Stimulated activated naive B cell treated with anti-CD40 and anti-IgM and Interleukin-4, amounts not matched to agents 10 μg/mL and 1 μg/mL and 100 μg/mL, for 72 hours (primary cell): ENCODE measurements at regions not wholly inside any gene's neighbourhood (a gene's known extent, or its start where the extent isn't known, plus 50 kb on each side); places are given as distances from the start of the nearest gene placed in this dataset.
"Not testable (repeated sequence)": the region's sequence is repeated elsewhere in the genome, so short reads cannot be mapped to it uniquely, and the experiment has no call there.

Experiments
- ATAC-seq, 2 donors: fragments of 150-1000 bp; cut with Tn5 transposase; replicated peaks; 2 replicates each; pipeline ENCODE4 v1.10.0; 2021; ENCODE audit warnings: moderate library complexity in 1 of 2
- DNase-seq: peaks from one replicate; pipeline ENCODE4 v3.0.0; 2021
- H3K27ac Mint-ChIP-seq: one replicate; pipeline ENCODE4 v1.8.0; 2022; ENCODE audit warnings: mild to moderate bottlenecking, mixed read lengths
- H3K27me3 Mint-ChIP-seq, 2 donors: one replicate each; pipeline ENCODE4 v1.8.0; 2022; ENCODE audit warnings: mixed read lengths in 2 of 2
- H3K36me3 Mint-ChIP-seq, 2 donors: one replicate each; pipeline ENCODE4 v1.8.0; 2022; ENCODE audit warnings: mixed read lengths in 2 of 2, mild to moderate bottlenecking in 1 of 2
- H3K4me1 Mint-ChIP-seq, 2 donors: one replicate each; pipeline ENCODE4 v1.8.0; 2022; ENCODE audit warnings: mixed read lengths in 2 of 2, mild to moderate bottlenecking in 1 of 2
- H3K4me3 Mint-ChIP-seq, 2 donors: one replicate each; pipeline ENCODE4 v1.8.0; 2022; ENCODE audit warnings: mild to moderate bottlenecking in 2 of 2, mixed read lengths in 2 of 2, moderate library complexity in 1 of 2
- H3K9me3 Mint-ChIP-seq, 2 donors: one replicate each; pipeline ENCODE4 v1.8.0; 2022; ENCODE audit warnings: mixed read lengths in 2 of 2, mild to moderate bottlenecking in 1 of 2

DNA sequence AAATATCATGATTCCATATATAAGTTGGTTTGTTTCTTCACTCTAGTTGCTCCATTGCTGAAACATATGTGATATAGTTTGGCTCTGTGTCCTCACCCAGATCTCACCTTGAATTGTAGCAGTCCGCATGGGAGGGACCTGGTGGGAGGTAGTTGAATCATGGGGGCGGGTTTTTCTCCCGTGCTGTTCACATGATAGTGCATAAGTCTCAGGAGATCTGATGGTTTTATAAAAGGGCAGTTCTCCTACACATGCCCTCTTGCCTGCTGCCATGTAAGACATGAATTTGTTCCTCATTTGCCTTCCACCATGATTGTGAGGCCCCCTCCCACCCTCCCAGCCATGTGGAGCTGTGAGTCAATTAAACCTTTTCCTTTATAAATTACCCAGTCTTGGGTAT, 915.5 kb downstream of the KCNJ2 start:
- H3K9me3 Mint-ChIP-seq: peaks cover 3 to 5% of the 10 kb centered on the region in 2 donors
- no peaks in the 10 kb centered on the region for H3K4me1 Mint-ChIP-seq
- H3K4me3 Mint-ChIP-seq: no peak overlapping the region
- H3K27ac Mint-ChIP-seq: no peak overlapping the region
- no peak for DNase-seq
- no peaks in the 10 kb centered on the region for H3K27me3 Mint-ChIP-seq
- H3K36me3 Mint-ChIP-seq: no peaks in the 10 kb centered on the region
- no peak for ATAC-seq

DNA sequence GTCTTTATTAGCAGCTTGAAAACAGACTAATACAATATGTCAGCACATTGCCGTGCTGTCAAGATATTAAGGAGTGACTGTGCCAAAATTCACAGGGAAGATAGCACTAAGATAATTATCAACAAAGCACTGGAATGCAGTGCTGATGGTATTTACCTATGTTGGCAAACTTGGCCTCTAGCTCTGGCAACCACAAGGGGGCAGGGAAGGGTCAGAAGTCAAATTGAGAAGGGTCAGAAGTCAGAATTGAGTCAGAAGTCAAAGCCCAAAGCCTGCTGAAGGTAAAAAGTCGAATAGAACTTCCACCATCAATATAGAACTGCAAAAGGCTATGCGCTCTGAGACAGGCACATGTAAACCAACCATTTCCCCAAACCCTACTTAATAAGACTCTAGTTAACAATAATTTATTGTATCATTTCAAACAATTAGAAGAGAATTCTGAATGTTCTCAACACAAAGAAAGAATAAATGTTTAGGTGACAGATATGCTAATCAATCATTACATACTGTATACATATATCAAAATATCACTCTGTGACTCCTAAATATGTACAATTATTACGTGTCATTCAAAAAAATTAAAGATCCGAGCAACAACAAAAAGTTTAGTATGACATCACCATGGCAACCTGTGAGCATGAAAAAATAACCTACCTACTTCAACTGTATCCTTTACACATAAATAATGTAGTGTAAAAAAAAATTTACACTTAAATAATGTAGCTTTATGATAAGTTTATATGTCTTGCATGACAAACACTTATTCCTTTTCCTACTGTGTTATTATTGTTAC, 916.1 kb downstream of the KCNJ2 start:
- no peak for ATAC-seq
- H3K27me3 Mint-ChIP-seq: no peaks in the 10 kb centered on the region

DNA sequence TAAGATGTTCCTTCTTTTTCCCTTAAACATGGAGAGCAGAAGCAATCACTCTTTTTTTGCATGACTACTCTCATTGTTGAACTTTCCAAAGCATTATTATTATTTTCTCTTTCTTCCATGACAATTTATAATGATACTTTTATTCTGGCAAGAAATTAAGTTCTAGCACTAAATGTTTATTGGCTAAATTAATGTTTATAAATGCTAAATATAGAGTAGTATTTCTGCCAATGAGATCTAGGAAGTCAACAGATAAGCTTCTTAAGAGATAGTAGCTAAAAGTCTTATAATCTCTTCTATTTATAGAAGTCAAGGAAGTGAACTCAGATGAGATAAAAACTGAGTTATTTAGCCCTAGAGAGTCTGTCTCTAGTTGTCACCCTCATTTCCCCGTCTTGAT, 920.1 kb downstream of the KCNJ2 start:
- DNase-seq (no peak), ATAC-seq (no peak)
- Mint-ChIP-seq H3K4me3 (no peak overlapping the region), H3K27me3 (no peaks in the 10 kb centered on the region), H3K36me3 (no peaks in the 10 kb centered on the region), H3K4me1 (no peaks in the 10 kb centered on the region), H3K9me3 (peaks cover 2 to 8% of the 10 kb centered on the region in 2 donors), H3K27ac (no peak overlapping the region)

More for the DNA sequence above, 916.1 kb downstream of the KCNJ2 start:
- Mint-ChIP-seq H3K36me3 (no peaks in the 10 kb centered on the region), H3K4me3 (no peak overlapping the region), H3K27ac (no peak overlapping the region), H3K9me3 (peaks cover 0 to 2% of the 10 kb centered on the region in 2 donors), H3K4me1 (no peaks in the 10 kb centered on the region)
- no peak for DNase-seq

DNA sequence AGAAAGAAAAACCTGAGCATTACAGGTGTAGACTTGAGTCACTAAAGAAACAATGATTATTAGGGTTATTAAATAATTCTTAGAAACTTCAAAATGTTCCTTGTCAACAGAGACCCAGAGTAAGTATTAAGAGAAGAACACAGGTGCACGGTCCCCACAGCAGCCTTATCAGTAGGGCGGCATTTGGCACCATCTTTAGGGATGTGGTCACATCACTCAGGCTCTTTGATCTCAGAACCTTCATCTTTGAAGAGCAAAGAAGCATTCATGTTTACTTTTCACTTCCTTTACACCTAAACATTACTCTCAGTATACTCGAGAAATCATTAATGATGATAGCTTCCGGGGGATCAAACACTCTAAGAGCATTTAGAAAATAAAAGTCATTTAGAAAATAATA, 928.7 kb downstream of the KCNJ2 start:
- Mint-ChIP-seq H3K27ac (no peak overlapping the region), H3K36me3 (no peaks in the 10 kb centered on the region), H3K4me3 (no peak overlapping the region), H3K27me3 (no peaks in the 10 kb centered on the region), H3K9me3 (peaks cover 4 to 16% of the 10 kb centered on the region in 2 donors), H3K4me1 (no peaks in the 10 kb centered on the region)
- no peak for ATAC-seq
- DNase-seq: no peak

DNA sequence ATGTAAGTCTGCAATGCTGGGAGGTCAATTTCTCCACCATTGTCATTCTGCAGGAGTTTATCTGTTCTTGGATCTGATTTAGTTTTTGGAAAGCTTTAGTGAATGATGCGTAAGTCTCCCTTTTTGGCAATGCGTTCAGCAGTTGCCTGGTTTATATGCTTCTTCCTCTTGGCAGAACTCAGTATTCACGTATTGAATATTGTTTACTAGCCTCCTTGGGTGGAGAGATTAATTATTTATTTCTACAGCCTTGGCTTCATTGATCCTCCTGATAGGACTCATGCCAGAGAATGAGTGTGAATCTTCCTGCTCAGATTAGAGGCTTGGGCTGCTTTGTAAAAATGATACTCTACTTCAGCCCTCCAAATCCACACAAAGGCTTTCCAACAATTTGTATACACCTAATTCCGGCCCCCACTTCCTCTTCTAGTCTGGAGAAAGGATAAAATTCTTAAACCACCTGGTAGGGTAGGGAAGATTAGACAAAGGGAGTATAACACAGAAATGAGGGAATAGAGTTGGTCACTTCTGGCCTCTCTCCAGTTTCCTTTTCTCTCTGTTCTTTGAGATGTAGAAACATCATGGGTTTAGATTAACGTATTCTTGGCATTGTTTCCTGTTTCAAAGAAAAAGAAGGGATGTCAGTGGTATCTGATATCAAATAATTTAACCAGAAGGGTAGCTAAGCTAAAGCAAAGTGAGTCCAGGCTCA, 929.8 kb downstream of the KCNJ2 start:
- peaks cover 4 to 12% of the 10 kb centered on the region in 2 donors for H3K9me3 Mint-ChIP-seq
- no peaks in the 10 kb centered on the region for H3K36me3 Mint-ChIP-seq
- no peak overlapping the region for H3K27ac Mint-ChIP-seq

DNA sequence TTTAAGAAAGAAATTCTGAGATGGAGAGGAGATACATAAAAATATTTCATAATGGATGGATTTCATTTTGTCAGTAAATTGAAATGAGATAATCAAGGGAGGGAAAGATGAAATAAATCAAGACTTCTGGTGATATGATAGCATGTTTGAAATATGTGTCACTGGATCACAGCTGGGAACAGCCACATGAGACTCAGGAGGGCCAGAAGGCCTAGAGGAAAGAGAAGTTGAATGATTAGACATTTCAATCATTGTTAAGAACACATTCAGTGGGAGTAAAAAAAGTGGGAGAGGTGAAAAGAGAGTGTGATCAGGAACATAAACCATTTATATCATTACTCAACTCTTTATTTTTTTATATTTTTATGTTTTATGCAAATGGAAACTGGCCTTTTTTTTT, 933.4 kb downstream of the KCNJ2 start:
- Mint-ChIP-seq H3K27me3 (no peaks in the 10 kb centered on the region), H3K9me3 (peaks cover 4 to 14% of the 10 kb centered on the region in 2 donors), H3K4me3 (no peak overlapping the region)

More for the DNA sequence above, 929.8 kb downstream of the KCNJ2 start:
- Mint-ChIP-seq H3K4me1 (no peaks in the 10 kb centered on the region), H3K27me3 (no peaks in the 10 kb centered on the region), H3K4me3 (no peak overlapping the region)
- ATAC-seq (no peak), DNase-seq (no peak)

DNA sequence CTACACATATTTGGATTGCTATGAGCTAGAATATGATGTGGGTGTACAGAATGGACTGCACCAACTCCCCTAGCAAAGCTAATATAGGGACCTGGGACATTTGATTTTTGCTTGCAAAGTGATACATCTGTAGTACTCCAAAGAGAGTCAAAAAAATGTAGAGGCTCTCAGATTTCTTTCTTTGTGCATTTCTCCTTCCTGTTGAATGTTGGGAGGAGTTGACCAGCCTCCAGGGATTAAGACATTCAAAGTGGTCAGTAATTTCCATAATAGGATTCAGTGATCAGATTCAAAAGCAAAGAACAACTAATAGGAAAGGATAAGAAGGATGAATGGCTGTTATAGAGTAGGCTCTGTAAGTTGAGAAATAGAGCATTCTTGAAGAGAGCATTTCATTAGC, 934.9 kb downstream of the KCNJ2 start:
- no peaks in the 10 kb centered on the region for H3K36me3 Mint-ChIP-seq
- H3K4me1 Mint-ChIP-seq: no peaks in the 10 kb centered on the region
- no peak overlapping the region for H3K4me3 Mint-ChIP-seq
- H3K9me3 Mint-ChIP-seq: peaks cover 4 to 14% of the 10 kb centered on the region in 2 donors
- no peak overlapping the region for H3K27ac Mint-ChIP-seq
- no peaks in the 10 kb centered on the region for H3K27me3 Mint-ChIP-seq
- ATAC-seq (no peak), DNase-seq (no peak)

More for the DNA sequence above, 933.4 kb downstream of the KCNJ2 start:
- Mint-ChIP-seq H3K27ac (no peak overlapping the region), H3K4me1 (no peaks in the 10 kb centered on the region), H3K36me3 (no peaks in the 10 kb centered on the region)
- DNase-seq (no peak), ATAC-seq (no peak)

DNA sequence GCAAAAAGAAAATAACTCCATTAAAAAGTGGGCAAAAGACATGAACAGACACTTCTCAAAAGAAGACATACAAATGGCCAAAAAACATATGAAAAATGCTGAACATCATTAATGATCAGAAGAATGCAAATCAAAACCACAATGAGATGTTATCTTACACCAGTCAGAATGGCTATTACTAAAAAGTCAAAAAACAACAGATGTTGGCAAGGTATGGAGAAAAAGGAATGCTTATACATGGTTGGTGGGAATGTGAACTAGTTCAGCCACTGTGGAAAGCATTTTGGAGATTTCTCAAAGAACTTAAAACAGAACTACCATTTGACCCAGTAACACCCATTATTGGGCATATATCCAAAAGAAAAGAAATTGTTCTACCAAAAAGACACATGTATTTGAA, 936.7 kb downstream of the KCNJ2 start:
- H3K9me3 Mint-ChIP-seq: peaks cover 4 to 12% of the 10 kb centered on the region in 2 donors
- ATAC-seq, H3K27ac Mint-ChIP-seq, H3K36me3 Mint-ChIP-seq, H3K4me1 Mint-ChIP-seq, H3K4me3 Mint-ChIP-seq, DNase-seq, H3K27me3 Mint-ChIP-seq: not testable (repeated sequence)

DNA sequence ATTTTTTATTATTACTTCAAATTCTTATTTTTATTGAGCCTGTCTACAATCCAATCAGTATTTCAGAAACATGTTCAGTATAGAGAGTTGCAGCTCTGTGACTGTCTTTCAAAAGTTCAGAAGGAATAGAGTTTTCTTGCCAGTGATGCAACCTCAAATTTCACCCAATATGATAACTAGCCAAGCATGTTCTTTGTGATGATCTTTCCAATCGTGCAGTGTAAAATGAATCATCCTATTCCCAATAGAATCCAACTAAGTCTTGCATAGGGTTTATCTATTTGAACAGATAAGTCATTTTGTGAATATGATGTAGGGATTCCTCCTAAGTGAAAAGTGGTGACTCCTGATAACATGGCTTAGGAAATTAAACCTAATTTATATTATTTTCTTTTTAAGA, 937.8 kb downstream of the KCNJ2 start:
- Mint-ChIP-seq H3K4me3 (no peak overlapping the region), H3K9me3 (peaks cover 0 to 9% of the 10 kb centered on the region in 2 donors), H3K27ac (no peak overlapping the region), H3K4me1 (no peaks in the 10 kb centered on the region), H3K27me3 (no peaks in the 10 kb centered on the region), H3K36me3 (no peaks in the 10 kb centered on the region)
- DNase-seq (no peak), ATAC-seq (no peak)

DNA sequence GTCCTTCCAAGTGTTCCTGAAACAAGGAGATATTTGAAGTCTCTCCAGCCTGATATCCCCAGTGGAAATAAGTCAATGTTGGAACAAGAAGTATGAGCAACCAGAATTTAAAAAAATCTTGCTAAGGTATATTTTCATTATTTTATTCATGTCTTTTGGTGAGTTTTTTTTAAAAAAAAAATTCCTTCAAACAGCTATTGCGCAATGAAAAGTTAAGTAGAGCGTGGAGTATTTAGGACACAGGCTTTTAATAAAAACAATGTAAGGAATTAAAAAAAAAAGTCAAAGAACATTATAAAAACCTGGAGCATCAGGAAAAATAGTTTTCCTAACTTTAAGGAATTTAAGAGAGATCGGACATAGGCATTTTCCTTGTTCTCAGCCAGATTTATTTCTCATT, 940.4 kb downstream of the KCNJ2 start:
- H3K4me1 Mint-ChIP-seq: no peaks in the 10 kb centered on the region
- H3K36me3 Mint-ChIP-seq: no peaks in the 10 kb centered on the region
- H3K27ac Mint-ChIP-seq: no peak overlapping the region
- DNase-seq (no peak), ATAC-seq (no peak)
- no peak overlapping the region for H3K4me3 Mint-ChIP-seq
- no peaks in the 10 kb centered on the region for H3K27me3 Mint-ChIP-seq
- peaks cover 0 to 5% of the 10 kb centered on the region in 2 donors for H3K9me3 Mint-ChIP-seq

DNA sequence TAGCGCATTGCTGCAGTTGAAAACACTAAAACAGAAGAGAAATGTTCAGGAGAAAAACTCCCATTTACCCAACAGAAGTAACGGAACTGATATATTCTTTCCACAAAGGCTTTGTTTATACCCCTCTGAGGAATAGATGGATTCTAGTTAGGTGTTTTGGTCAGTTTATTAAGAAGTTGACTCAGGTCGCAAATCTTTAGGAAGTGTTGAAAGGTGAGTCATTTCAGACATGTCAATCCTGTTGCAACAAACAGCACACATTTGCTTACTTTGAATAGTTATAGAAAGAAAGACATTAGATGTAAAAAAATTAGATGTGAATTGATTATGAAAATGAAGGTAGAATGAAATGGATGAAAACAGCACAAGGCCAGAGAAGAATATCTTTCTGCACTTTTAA, 941.0 kb downstream of the KCNJ2 start:
- no peak for DNase-seq
- no peak overlapping the region for H3K27ac Mint-ChIP-seq
- H3K36me3 Mint-ChIP-seq: no peaks in the 10 kb centered on the region
- no peaks in the 10 kb centered on the region for H3K27me3 Mint-ChIP-seq
- no peak for ATAC-seq
- no peaks in the 10 kb centered on the region for H3K4me1 Mint-ChIP-seq
- H3K4me3 Mint-ChIP-seq: no peak overlapping the region
- peaks cover 0 to 5% of the 10 kb centered on the region in 2 donors for H3K9me3 Mint-ChIP-seq

DNA sequence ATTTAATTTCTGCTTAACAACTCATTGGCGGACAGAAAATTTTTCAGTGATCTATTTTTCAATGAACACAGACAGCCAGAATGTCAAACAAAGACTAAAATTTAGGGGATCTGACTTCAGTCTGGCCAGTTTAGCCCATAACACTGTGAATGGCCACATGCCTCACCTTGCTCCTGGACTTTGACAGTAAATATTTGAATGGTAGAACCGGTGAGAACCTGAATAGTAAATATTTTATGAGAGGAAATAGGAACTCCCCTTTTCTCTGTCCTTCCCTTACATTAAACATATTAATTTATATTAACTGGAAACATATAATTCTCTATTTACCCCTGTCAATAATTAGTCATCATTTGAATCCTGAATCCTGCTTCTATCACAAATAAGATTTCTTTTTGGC, 942.1 kb downstream of the KCNJ2 start:
- no peaks in the 10 kb centered on the region for H3K4me1 Mint-ChIP-seq
- no peak overlapping the region for H3K27ac Mint-ChIP-seq
- no peak overlapping the region for H3K4me3 Mint-ChIP-seq
- H3K9me3 Mint-ChIP-seq: peaks cover 0 to 2% of the 10 kb centered on the region in 2 donors
- ATAC-seq (no peak), DNase-seq (no peak)
- H3K27me3 Mint-ChIP-seq: no peaks in the 10 kb centered on the region
- no peaks in the 10 kb centered on the region for H3K36me3 Mint-ChIP-seq

DNA sequence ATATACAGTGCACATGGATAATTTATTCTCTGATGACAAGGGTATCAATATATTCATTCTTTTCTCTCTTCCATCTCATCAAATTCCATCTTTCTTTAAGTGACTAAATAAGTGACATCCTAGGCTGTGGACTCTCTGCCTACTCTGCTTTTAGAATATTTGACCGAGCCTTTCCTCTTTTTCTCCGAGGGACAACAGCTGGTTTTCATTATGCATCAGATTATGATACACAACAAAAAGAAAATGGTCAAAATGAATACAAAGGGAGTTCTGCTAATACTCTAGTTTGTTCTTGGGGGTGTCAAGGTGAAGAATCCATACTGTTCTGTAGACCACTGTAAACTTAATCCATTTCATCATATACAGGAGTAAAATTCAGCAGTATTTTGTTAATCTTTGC, 942.6 kb downstream of the KCNJ2 start:
- Mint-ChIP-seq H3K27ac (no peak overlapping the region), H3K27me3 (no peaks in the 10 kb centered on the region), H3K4me3 (no peak overlapping the region), H3K9me3 (peaks cover 0 to 2% of the 10 kb centered on the region in 2 donors), H3K36me3 (no peaks in the 10 kb centered on the region), H3K4me1 (no peaks in the 10 kb centered on the region)
- no peak for ATAC-seq
- no peak for DNase-seq

DNA sequence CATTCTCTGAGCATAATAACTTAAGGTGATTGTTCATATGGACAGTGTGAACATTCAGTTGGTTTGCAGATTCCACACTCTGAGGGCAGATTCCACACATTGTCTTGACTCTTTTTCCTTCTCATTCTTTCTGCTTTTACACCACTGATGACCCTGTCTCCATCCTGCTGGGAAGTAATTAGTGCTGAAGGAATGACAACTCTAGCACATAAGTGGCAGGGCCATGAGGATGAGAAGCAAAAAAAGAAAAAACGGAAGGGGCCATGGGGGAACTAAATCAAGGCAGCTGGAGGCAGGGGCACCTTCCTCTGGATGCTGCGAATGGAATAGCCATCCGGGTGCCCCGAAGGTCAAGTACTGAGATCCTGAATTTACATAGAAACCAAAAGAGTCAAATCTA, 944.0 kb downstream of the KCNJ2 start:
- Mint-ChIP-seq H3K27ac (no peak overlapping the region), H3K36me3 (no peaks in the 10 kb centered on the region), H3K9me3 (peaks cover 0 to 4% of the 10 kb centered on the region in 2 donors), H3K4me3 (no peak overlapping the region), H3K27me3 (no peaks in the 10 kb centered on the region), H3K4me1 (no peaks in the 10 kb centered on the region)
- DNase-seq: no peak
- no peak for ATAC-seq
